HEK293 (cell line): ENCODE measurements at regions not wholly inside any gene's neighbourhood (a gene's known extent, or its start where the extent isn't known, plus 50 kb on each side); places are given as distances from the start of the nearest gene placed in this dataset.

Experiments
- ZNF560 ChIP-seq: fragments of 450-650 bp; formaldehyde crosslinking; IDR thresholded peaks from 2 replicates; pipeline ENCODE4 v1.5.1; 2017; ENCODE audit warnings: missing biosample characterization, missing genetic modification characterization, borderline replicate concordance
- TF ChIP-seq, protein P1 (sequence below): fragments of 450-650 bp; formaldehyde crosslinking; IDR thresholded peaks from 2 replicates; pipeline ENCODE4 v1.5.1; 2016; ENCODE audit warnings: missing biosample characterization, missing genetic modification characterization

DNA sequence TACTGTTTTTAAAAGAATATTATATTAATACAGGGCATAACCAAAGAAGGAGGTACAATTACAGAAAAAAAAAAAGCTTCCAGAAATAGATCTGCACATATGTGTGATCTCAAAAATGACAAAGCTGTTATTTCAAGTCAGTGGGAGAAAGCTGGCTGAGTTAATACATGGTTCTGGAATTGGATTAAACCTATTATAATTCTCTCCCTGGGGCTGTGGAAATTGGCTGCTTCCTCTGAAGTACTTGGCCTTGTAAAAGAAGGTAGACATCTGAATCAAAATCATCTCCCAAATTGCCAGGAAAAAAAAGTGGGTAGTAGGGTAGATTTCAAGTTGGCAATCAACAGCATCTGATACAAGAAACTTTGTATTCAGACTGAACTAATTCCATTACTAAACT, 723.9 kb upstream of the ALCAM start:
- no peak for TF ChIP-seq ZNF560 (tag by site-specific recombination)
- TF ChIP-seq, protein P1, sequence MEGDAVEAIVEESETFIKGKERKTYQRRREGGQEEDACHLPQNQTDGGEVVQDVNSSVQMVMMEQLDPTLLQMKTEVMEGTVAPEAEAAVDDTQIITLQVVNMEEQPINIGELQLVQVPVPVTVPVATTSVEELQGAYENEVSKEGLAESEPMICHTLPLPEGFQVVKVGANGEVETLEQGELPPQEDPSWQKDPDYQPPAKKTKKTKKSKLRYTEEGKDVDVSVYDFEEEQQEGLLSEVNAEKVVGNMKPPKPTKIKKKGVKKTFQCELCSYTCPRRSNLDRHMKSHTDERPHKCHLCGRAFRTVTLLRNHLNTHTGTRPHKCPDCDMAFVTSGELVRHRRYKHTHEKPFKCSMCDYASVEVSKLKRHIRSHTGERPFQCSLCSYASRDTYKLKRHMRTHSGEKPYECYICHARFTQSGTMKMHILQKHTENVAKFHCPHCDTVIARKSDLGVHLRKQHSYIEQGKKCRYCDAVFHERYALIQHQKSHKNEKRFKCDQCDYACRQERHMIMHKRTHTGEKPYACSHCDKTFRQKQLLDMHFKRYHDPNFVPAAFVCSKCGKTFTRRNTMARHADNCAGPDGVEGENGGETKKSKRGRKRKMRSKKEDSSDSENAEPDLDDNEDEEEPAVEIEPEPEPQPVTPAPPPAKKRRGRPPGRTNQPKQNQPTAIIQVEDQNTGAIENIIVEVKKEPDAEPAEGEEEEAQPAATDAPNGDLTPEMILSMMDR (tag by site-specific recombination): no peak
